HCT116 (cell line): ENCODE measurements at regions not wholly inside any gene's neighbourhood (a gene's known extent, or its start where the extent isn't known, plus 50 kb on each side); places are given as distances from the start of the nearest gene placed in this dataset.

ENCODE experiments used
- ATAC-seq: fragments of 200-7000 bp; cut with Tn5 transposase; 2 replicates; pipeline ENCODE4 v1.9.1; 2020; ENCODE audit warnings: mild to moderate bottlenecking, moderate library complexity
- BruUV-seq: library from RNA; stranded (reverse); fragments of 400-500 nt; replicated peaks from 2 replicates; lab custom pipeline; 2021; lab: Mats Ljungman, UMichigan
- CTCF ChIA-PET: fragments of 300-600 bp; sonication (Branson Sonifier 250); formaldehyde crosslinking; loops from one replicate; lab custom pipeline; 2021; ENCODE audit warnings: antibody characterized with exemption; lab: Charles Lee
- POLR2A ChIA-PET: fragments of 300-600, 350-600 bp; sonication (Branson Sonifier 250); formaldehyde crosslinking; loops from one replicate; lab custom pipeline; 2021; ENCODE audit warnings: antibody characterized with exemption; lab: Charles Lee
- RAD21 ChIA-PET, 2 experiments: fragments of 300-600 bp; sonication (Branson Sonifier 250); formaldehyde crosslinking; loops; one replicate each; lab custom pipeline; 2023; ENCODE audit warnings: low total read pairs in 2 of 2; ENCODE audit not compliant: uncharacterized antibody in 2 of 2, unreplicated experiment in 2 of 2, low non-redundant PET in 1 of 2; lab: Charles Lee
- DNase-seq: peaks from one replicate; pipeline ENCODE4 v3.0.0-alpha.2; 2010; ENCODE audit warnings: low read depth, low spot score
- H2AFZ ChIP-seq: fragments of 200-600 bp; shearing (Covaris generic), sonication (generic); 2 replicates; pipeline ENCODE4 v1.6.1; 2017; ENCODE audit warnings: low read depth, mixed run types, mixed read lengths, antibody characterized with exemption, low read length; ENCODE audit not compliant: poor library complexity, severe bottlenecking
- H3K27ac ChIP-seq: 2 replicates; pipeline ENCODE4 v1.5.1; 2012; ENCODE audit warnings: low read depth, low read length
- H3K27me3 ChIP-seq: fragments of 200-600 bp; sonication (generic); 2 replicates; pipeline ENCODE4 v1.6.1; 2016; ENCODE audit warnings: mixed run types, low read length, mixed read lengths; ENCODE audit not compliant: insufficient read depth
- H3K36me3 ChIP-seq, 2 experiments: fragments of 200-500 bp in 1 of 2; fragments of 200-600 bp in 1 of 2; sonication (Bioruptor generic) in 1 of 2; sonication (generic) in 1 of 2; 2 replicates each; pipeline versions ENCODE4 v1.5.1 to v1.6.1; 2014 to 2016; ENCODE audit warnings: low read length in 2 of 2, inconsistent platforms in 1 of 2, mixed read lengths in 1 of 2, mixed run types in 1 of 2; ENCODE audit not compliant: insufficient read depth in 2 of 2, control insufficient read depth in 1 of 2
- H3K4me1 ChIP-seq, 2 experiments: fragments of 200-600 bp in 1 of 2; sonication (generic) in 1 of 2; 2 replicates each; pipeline versions ENCODE4 v1.5.1 to v1.6.1; 2012 to 2017; ENCODE audit warnings: low read length in 2 of 2, inconsistent platforms in 1 of 2, mild to moderate bottlenecking in 1 of 2, mixed read lengths in 1 of 2, mixed run types in 1 of 2, moderate library complexity in 1 of 2; ENCODE audit not compliant: insufficient read depth in 2 of 2, control insufficient read depth in 1 of 2
- H3K4me2 ChIP-seq: fragments of 200-600 bp; sonication (generic); 2 replicates; pipeline ENCODE4 v1.6.1; 2017; ENCODE audit warnings: mixed run types, low read length, mixed read lengths
- H3K4me3 ChIP-seq, 2 experiments: fragments of 200-600 bp in 1 of 2; sonication (generic) in 1 of 2; replicated peaks in 1 of 2; 2 replicates each; pipeline ENCODE4 v1.5.1; 2011 to 2016; ENCODE audit warnings: low read length in 2 of 2, control low read depth in 1 of 2, low read depth in 1 of 2, mild to moderate bottlenecking in 1 of 2, mixed read lengths in 1 of 2, mixed run types in 1 of 2
- H3K79me2 ChIP-seq: fragments of 200-600 bp; sonication (generic); 2 replicates; pipeline ENCODE4 v1.6.1; 2017; ENCODE audit warnings: mild to moderate bottlenecking, mixed run types, low read length, moderate library complexity, mixed read lengths; ENCODE audit not compliant: insufficient read depth
- H3K9ac ChIP-seq: fragments of 200-600 bp; sonication (generic); 2 replicates; pipeline ENCODE4 v1.6.1; 2016; ENCODE audit warnings: low read length, mixed read lengths
- H3K9me2 ChIP-seq: fragments of 200-600 bp; sonication (generic), shearing (Covaris generic); 2 replicates; pipeline ENCODE4 v1.6.1; 2017; ENCODE audit warnings: mixed run types, mild to moderate bottlenecking, moderate library complexity; ENCODE audit not compliant: insufficient read depth
- H3K9me3 ChIP-seq, 2 experiments: fragments of 200-500 bp in 1 of 2; fragments of 200-600 bp in 1 of 2; sonication (Bioruptor generic) in 1 of 2; sonication (generic) in 1 of 2; 2 replicates each; pipeline ENCODE4 v1.6.1; 2014 to 2017; ENCODE audit warnings: low read length in 2 of 2, mixed read lengths in 2 of 2, inconsistent platforms in 1 of 2, low read depth in 1 of 2, mild to moderate bottlenecking in 1 of 2, mixed run types in 1 of 2, moderate library complexity in 1 of 2; ENCODE audit not compliant: control insufficient read depth in 1 of 2, insufficient read depth in 1 of 2
- H4K20me1 ChIP-seq: fragments of 200-600 bp; sonication (generic), shearing (Covaris generic); 2 replicates; pipeline ENCODE4 v1.6.1; 2017; ENCODE audit warnings: mixed run types, mild to moderate bottlenecking, moderate library complexity; ENCODE audit not compliant: insufficient read depth
- CBX3 ChIP-seq: IDR thresholded peaks from 2 replicates; pipeline ENCODE4 v1.6.1; 2012; ENCODE audit warnings: low read depth
- CEBPB ChIP-seq: IDR thresholded peaks from 2 replicates; pipeline ENCODE4 v1.6.1; 2012; ENCODE audit warnings: low read depth
- EZH2 ChIP-seq: fragments of 200-600 bp; sonication (generic); IDR thresholded peaks from 2 replicates; pipeline ENCODE4 v1.6.1; 2017; ENCODE audit warnings: antibody characterized with exemption, mixed run types
- EZH2phosphoT487 ChIP-seq: fragments of 200-600 bp; IDR thresholded peaks from 2 replicates; pipeline ENCODE4 v1.6.1; 2018; ENCODE audit warnings: antibody characterized with exemption, borderline replicate concordance
- JUND ChIP-seq: IDR thresholded peaks from 2 replicates; pipeline ENCODE4 v1.6.1; 2012
- MAX ChIP-seq: IDR thresholded peaks from 2 replicates; pipeline ENCODE4 v1.6.1; 2012
- POLR2A ChIP-seq: IDR thresholded peaks from 2 replicates; pipeline ENCODE4 v1.7.0; 2011; ENCODE audit warnings: borderline replicate concordance; ENCODE audit not compliant: insufficient read depth, insufficient read length; ENCODE audit errors: extremely low read depth
- POLR2AphosphoS5 ChIP-seq: IDR thresholded peaks from 2 replicates; pipeline ENCODE4 v1.6.1; 2011; ENCODE audit warnings: mild to moderate bottlenecking, low read depth, low read length, moderate library complexity
- SIN3A ChIP-seq: IDR thresholded peaks from 2 replicates; pipeline ENCODE4 v1.6.1; 2012; ENCODE audit warnings: low read depth
- SP1 ChIP-seq: IDR thresholded peaks from 2 replicates; pipeline ENCODE4 v1.6.1; 2012; ENCODE audit warnings: low read depth
- SRF ChIP-seq: IDR thresholded peaks from 2 replicates; pipeline ENCODE4 v1.6.1; 2012; ENCODE audit warnings: low read depth
- TCF7L2 ChIP-seq: IDR thresholded peaks from 2 replicates; pipeline ENCODE4 v1.7.0; 2011; ENCODE audit warnings: borderline replicate concordance, inconsistent platforms; ENCODE audit not compliant: insufficient read depth, insufficient read length; ENCODE audit errors: extremely low read depth
- YY1 ChIP-seq: IDR thresholded peaks from 2 replicates; pipeline ENCODE4 v1.6.1; 2011; ENCODE audit warnings: low read length, low read depth, moderate library complexity, mild to moderate bottlenecking; ENCODE audit not compliant: insufficient replicate concordance; ENCODE audit errors: extremely low read depth
- ZFX ChIP-seq: fragments of 450-650 bp; IDR thresholded peaks from 2 replicates; pipeline ENCODE4 v1.6.1; 2017
- intact Hi-C: fragments of 100-400 bp; cut with micrococcal nuclease; formaldehyde crosslinking; loops from 2 replicates; pipeline ENCODE4 v1.10.0; 2022
- TF ChIP-seq, protein P1 (sequence below): IDR thresholded peaks from 2 replicates; pipeline ENCODE4 v1.6.1; 2012; ENCODE audit warnings: low read depth

DNA sequence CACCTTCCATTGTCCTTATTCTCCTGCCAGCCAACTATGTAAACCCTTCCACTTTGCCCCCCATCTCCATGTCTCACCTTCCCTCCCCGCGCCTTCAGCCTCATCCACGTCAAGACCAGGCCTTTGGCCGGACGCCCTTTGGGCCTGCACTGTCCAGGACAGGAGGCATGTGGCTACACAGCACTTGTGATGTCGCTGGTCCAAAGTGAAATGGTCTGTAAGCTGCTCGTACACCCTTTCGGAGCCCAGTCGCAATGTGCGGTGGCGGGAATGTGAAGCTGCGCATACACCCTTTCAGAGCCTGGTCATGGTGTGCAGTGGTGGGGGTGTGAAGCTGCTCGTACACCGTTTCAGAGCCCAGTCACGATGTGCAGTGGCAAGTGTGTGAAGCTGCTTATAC lies 247.9 kb upstream of the RGS6 start:
- ATAC-seq, result no peak
- RAD21 ChIA-PET, result no interaction called here
- no peaks in the 10 kb centered on the region for H3K79me2 ChIP-seq
- H2AFZ ChIP-seq, result no peak overlapping the region
- no TSS peak for BruUV-seq
- no peak for DNase-seq
- H3K27me3 ChIP-seq, result no peaks in the 10 kb centered on the region
- no peaks in the 10 kb centered on the region for H4K20me1 ChIP-seq
- intact Hi-C loops, result no loop called here
- H3K4me1 ChIP-seq, result no peaks in the 10 kb centered on the region; a peak in 1 of 4 replicates
- POLR2A ChIA-PET, result no interaction called here
- no peak overlapping the region for H3K4me2 ChIP-seq
- H3K4me3 ChIP-seq, result no peak overlapping the region
- H3K9ac ChIP-seq, result no peak overlapping the region
- no peak overlapping the region for H3K27ac ChIP-seq
- TF ChIP-seq JUND (no peak), EZH2 (no peak), EZH2phosphoT487 (no peak), CEBPB (no peak), CBX3 (no peak), TCF7L2 (no peak)
- H3K9me3 ChIP-seq, result no peaks in the 10 kb centered on the region
- CTCF ChIA-PET, result no interaction called here
- H3K36me3 ChIP-seq, result no peaks in the 10 kb centered on the region
- no peaks in the 10 kb centered on the region for H3K9me2 ChIP-seq

DNA sequence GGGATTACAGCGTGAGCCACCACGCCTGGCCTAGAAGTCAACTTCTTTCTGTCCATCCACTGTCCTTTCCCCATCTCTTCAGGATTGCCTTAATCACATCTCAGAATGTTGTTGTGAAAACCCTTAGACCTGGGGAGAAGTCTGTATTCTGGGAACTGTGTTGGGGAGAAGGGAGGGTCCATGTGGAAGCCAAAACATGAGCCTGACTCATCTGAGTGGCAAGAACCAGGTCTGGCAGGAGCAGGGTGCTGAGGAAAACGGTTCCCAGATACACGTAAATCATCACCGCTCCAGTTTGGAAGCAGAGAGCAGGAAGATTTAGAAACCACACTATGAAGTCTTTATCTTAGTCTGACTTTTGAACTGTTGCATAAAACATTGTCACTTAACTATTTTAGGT lies 245.6 kb upstream of the RGS6 start:
- POLR2A ChIA-PET, result no interaction called here
- TF ChIP-seq SP1, result no peak
- no peak for TF ChIP-seq MAX
- no peak for TF ChIP-seq EZH2phosphoT487
- TF ChIP-seq, protein P1, sequence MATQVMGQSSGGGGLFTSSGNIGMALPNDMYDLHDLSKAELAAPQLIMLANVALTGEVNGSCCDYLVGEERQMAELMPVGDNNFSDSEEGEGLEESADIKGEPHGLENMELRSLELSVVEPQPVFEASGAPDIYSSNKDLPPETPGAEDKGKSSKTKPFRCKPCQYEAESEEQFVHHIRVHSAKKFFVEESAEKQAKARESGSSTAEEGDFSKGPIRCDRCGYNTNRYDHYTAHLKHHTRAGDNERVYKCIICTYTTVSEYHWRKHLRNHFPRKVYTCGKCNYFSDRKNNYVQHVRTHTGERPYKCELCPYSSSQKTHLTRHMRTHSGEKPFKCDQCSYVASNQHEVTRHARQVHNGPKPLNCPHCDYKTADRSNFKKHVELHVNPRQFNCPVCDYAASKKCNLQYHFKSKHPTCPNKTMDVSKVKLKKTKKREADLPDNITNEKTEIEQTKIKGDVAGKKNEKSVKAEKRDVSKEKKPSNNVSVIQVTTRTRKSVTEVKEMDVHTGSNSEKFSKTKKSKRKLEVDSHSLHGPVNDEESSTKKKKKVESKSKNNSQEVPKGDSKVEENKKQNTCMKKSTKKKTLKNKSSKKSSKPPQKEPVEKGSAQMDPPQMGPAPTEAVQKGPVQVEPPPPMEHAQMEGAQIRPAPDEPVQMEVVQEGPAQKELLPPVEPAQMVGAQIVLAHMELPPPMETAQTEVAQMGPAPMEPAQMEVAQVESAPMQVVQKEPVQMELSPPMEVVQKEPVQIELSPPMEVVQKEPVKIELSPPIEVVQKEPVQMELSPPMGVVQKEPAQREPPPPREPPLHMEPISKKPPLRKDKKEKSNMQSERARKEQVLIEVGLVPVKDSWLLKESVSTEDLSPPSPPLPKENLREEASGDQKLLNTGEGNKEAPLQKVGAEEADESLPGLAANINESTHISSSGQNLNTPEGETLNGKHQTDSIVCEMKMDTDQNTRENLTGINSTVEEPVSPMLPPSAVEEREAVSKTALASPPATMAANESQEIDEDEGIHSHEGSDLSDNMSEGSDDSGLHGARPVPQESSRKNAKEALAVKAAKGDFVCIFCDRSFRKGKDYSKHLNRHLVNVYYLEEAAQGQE, result no peak
- no peak for TF ChIP-seq POLR2AphosphoS5
- TF ChIP-seq YY1, result no peak
- no peak for TF ChIP-seq SRF
- no peak for TF ChIP-seq TCF7L2
- TF ChIP-seq EZH2, result no peak
- TF ChIP-seq CBX3, result no peak
- TF ChIP-seq POLR2A, result no peak
- TF ChIP-seq ZFX, result no peak
- TF ChIP-seq CEBPB, result no peak
- TF ChIP-seq SIN3A, result no peak
- H3K9me2 ChIP-seq, result no peaks in the 10 kb centered on the region

More for the DNA sequence above, 245.6 kb upstream of the RGS6 start:
- Histone ChIP-seq H3K9me3 (no peaks in the 10 kb centered on the region), H3K4me2 (no peak overlapping the region), H4K20me1 (no peaks in the 10 kb centered on the region), H3K79me2 (no peaks in the 10 kb centered on the region), H2AFZ (no peak overlapping the region), H3K27me3 (no peaks in the 10 kb centered on the region), H3K4me1 (no peaks in the 10 kb centered on the region; a peak in 1 of 4 replicates), H3K27ac (no peak overlapping the region), H3K4me3 (no peak overlapping the region), H3K36me3 (no peaks in the 10 kb centered on the region), H3K9ac (no peak overlapping the region)
- DNase-seq (no peak), ATAC-seq (no peak)
- CTCF ChIA-PET, result no interaction called here
- intact Hi-C loops, result no loop called here
- no TSS peak for BruUV-seq
- RAD21 ChIA-PET, result no interaction called here
